ENCODE measurements at regions not wholly inside any gene's neighbourhood (a gene's known extent, or its start where the extent isn't known, plus 50 kb on each side); places are given as distances from the start of the nearest gene placed in this dataset.
"Not testable (repeated sequence)": the region's sequence is repeated elsewhere in the genome, so short reads cannot be mapped to it uniquely, and the experiment has no call there.

- DNase-seq (ENCODE audit: low spot score), result no peak
These were observed 228.9 kb upstream of the SPOPL start for GRCh38 chr2:138272524-138273195.

GRCh38 chr2:138273280-138273679, 228.3 kb upstream of the SPOPL start:
- not testable (repeated sequence) for DNase-seq (ENCODE audit: low spot score)

GRCh38 chr2:138274421-138275291, 226.9 kb upstream of the SPOPL start:
- no peak for DNase-seq (ENCODE audit: low spot score)

GRCh38 chr2:138275292-138275690, 226.3 kb upstream of the SPOPL start:
- no peak for DNase-seq (ENCODE audit: low spot score)

GRCh38 chr2:138275881-138276280, 225.7 kb upstream of the SPOPL start:
- DNase-seq (ENCODE audit: low spot score), result peak; percentile 20

GRCh38 chr2:138276339-138276738, 225.2 kb upstream of the SPOPL start:
- no peak for DNase-seq (ENCODE audit: low spot score)

GRCh38 chr2:138277062-138277461, 224.5 kb upstream of the SPOPL start:
- no peak for DNase-seq (ENCODE audit: low spot score)

GRCh38 chr2:138279871-138280270, 221.7 kb upstream of the SPOPL start:
- DNase-seq (ENCODE audit: low spot score), result no peak

GRCh38 chr2:138280999-138281695, 220.4 kb upstream of the SPOPL start:
- DNase-seq (ENCODE audit: low spot score), result no peak

GRCh38 chr2:138282014-138282672, 219.4 kb upstream of the SPOPL start:
- DNase-seq (ENCODE audit: low spot score), result no peak

- DNase-seq (ENCODE audit: low spot score), result no peak
These were observed 209.8 kb upstream of the SPOPL start for GRCh38 chr2:138291805-138292204.

- DNase-seq (ENCODE audit: low spot score), result no peak
These were observed 208.5 kb upstream of the SPOPL start for GRCh38 chr2:138293045-138293444.

GRCh38 chr2:138293549-138293948, 208.0 kb upstream of the SPOPL start:
- DNase-seq (ENCODE audit: low spot score), result no peak

GRCh38 chr2:138294451-138294850, 207.1 kb upstream of the SPOPL start:
- DNase-seq (ENCODE audit: low spot score), result no peak

- no peak for DNase-seq (ENCODE audit: low spot score)
These were observed 205.2 kb upstream of the SPOPL start for GRCh38 chr2:138296365-138296764.

GRCh38 chr2:138298120-138298814, 203.3 kb upstream of the SPOPL start:
- no peak for DNase-seq (ENCODE audit: low spot score)

GRCh38 chr2:138298900-138299299, 202.7 kb upstream of the SPOPL start:
- DNase-seq (ENCODE audit: low spot score), result no peak

- DNase-seq (ENCODE audit: low spot score), result no peak
These were observed 194.9 kb upstream of the SPOPL start for GRCh38 chr2:138306626-138307025.

- no peak for DNase-seq (ENCODE audit: low spot score)
These were observed 194.5 kb upstream of the SPOPL start for GRCh38 chr2:138307099-138307498.

- DNase-seq (ENCODE audit: low spot score), result no peak
These were observed 191.8 kb upstream of the SPOPL start for GRCh38 chr2:138309760-138310159.

GRCh38 chr2:138312061-138312460, 189.5 kb upstream of the SPOPL start:
- DNase-seq (ENCODE audit: low spot score), result no peak

- not testable (repeated sequence) for DNase-seq (ENCODE audit: low spot score)
These were observed 186.0 kb upstream of the SPOPL start for GRCh38 chr2:138315619-138316018.
